KMS-11 (cell line): ENCODE measurements at regions not wholly inside any gene's neighbourhood (a gene's known extent, or its start where the extent isn't known, plus 50 kb on each side); places are given as distances from the start of the nearest gene placed in this dataset.

Experiments used
- H2AFZ ChIP-seq: fragments of 200-600 bp; sonication (generic); 2 replicates; pipeline ENCODE4 v1.6.1; 2016; ENCODE audit warnings: antibody characterized with exemption, mixed run types, low read depth
- H3K27ac ChIP-seq: fragments of 200-600 bp; sonication (generic); 2 replicates; pipeline ENCODE4 v1.6.1; 2016; ENCODE audit warnings: mild to moderate bottlenecking, mixed run types
- H3K27me3 ChIP-seq: fragments of 200-600 bp; sonication (generic); 2 replicates; pipeline ENCODE4 v1.6.1; 2017; ENCODE audit warnings: mild to moderate bottlenecking, low read depth, mixed run types, moderate library complexity; ENCODE audit not compliant: insufficient read depth
- H3K36me3 ChIP-seq: fragments of 200-600 bp; sonication (generic); 2 replicates; pipeline ENCODE4 v1.6.1; 2017; ENCODE audit warnings: mild to moderate bottlenecking, mixed run types; ENCODE audit not compliant: insufficient read depth
- H3K4me1 ChIP-seq: fragments of 200-600 bp; sonication (generic); 2 replicates; pipeline ENCODE4 v1.6.1; 2016; ENCODE audit warnings: mild to moderate bottlenecking, low read depth, mixed run types; ENCODE audit not compliant: poor library complexity, severe bottlenecking
- H3K4me2 ChIP-seq: fragments of 200-600 bp; sonication (generic); 2 replicates; pipeline ENCODE4 v1.7.0; 2016; ENCODE audit warnings: mild to moderate bottlenecking, mixed run types
- H3K4me3 ChIP-seq: fragments of 200-600 bp; sonication (generic); IDR thresholded peaks from 2 replicates; pipeline ENCODE4 v1.6.1; 2017; ENCODE audit warnings: low read depth, low read length, mixed read lengths; ENCODE audit not compliant: insufficient read depth
- H3K79me2 ChIP-seq: fragments of 200-600 bp; sonication (generic); 2 replicates; pipeline ENCODE4 v1.6.1; 2016; ENCODE audit warnings: low read depth, mixed run types; ENCODE audit not compliant: insufficient read depth
- H3K9ac ChIP-seq: fragments of 200-600 bp; sonication (generic); 2 replicates; pipeline ENCODE4 v1.6.1; 2016; ENCODE audit warnings: mild to moderate bottlenecking, mixed run types
- H4K20me1 ChIP-seq: fragments of 200-600 bp; sonication (generic); 2 replicates; pipeline ENCODE4 v1.6.1; 2016; ENCODE audit warnings: mild to moderate bottlenecking, mixed run types; ENCODE audit not compliant: insufficient read depth
- TF ChIP-seq, protein P1 (sequence below): fragments of 200-600 bp; sonication (generic); conservative IDR thresholded peaks from 2 replicates; pipeline ENCODE4 v1.6.1; 2017; ENCODE audit warnings: low read depth, mild to moderate bottlenecking, antibody characterized with exemption, low read length, moderate library complexity, mixed read lengths

DNA sequence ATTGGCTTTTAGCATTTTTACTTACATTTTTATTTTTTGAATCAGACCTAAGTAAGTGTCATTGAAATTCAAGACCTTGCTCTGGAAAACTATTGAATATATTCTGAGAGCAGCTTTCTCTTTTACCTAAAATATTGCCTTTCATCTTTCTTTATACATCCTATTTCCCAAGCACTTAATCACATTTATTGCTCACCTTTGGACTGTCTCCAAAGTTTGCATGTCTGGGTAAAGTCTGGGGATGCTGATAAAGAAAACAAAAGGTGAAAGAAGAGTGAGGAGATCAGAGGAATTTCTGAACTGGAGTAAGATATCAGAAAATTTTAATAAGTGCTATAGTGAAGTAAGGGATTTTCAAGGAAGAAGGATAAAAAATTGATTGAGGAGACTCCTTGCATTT, 308.5 kb upstream of the AADAT start:
- Histone ChIP-seq H3K27me3 (no peaks in the 10 kb centered on the region), H2AFZ (no peak overlapping the region), H3K9ac (no peak overlapping the region), H3K4me3 (no peak overlapping the region), H3K4me1 (no peaks in the 10 kb centered on the region), H3K4me2 (no peak overlapping the region), H4K20me1 (no peaks in the 10 kb centered on the region), H3K79me2 (no peaks in the 10 kb centered on the region), H3K36me3 (no peaks in the 10 kb centered on the region), H3K27ac (no peak overlapping the region)
- TF ChIP-seq, protein P1, sequence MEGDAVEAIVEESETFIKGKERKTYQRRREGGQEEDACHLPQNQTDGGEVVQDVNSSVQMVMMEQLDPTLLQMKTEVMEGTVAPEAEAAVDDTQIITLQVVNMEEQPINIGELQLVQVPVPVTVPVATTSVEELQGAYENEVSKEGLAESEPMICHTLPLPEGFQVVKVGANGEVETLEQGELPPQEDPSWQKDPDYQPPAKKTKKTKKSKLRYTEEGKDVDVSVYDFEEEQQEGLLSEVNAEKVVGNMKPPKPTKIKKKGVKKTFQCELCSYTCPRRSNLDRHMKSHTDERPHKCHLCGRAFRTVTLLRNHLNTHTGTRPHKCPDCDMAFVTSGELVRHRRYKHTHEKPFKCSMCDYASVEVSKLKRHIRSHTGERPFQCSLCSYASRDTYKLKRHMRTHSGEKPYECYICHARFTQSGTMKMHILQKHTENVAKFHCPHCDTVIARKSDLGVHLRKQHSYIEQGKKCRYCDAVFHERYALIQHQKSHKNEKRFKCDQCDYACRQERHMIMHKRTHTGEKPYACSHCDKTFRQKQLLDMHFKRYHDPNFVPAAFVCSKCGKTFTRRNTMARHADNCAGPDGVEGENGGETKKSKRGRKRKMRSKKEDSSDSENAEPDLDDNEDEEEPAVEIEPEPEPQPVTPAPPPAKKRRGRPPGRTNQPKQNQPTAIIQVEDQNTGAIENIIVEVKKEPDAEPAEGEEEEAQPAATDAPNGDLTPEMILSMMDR, result no peak

DNA sequence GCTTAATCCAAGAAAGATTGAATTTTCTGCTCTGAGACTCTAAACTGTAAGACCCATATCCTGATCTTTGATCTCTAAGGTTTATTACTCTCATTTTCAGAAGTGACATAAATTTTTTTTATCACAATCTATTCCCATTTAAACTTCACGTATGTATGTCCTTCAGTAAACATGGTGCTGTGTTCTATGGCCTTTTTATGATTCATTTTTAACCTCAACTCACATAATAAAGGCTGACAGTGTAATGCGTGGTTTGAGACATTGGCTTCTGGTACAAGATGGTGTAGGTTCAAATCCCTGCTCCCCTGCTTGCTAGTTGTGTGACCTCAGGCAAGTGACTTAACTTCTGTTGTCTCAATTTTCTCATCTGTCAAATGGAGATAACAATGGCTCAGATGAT, 306.0 kb upstream of the AADAT start:
- H3K4me2 ChIP-seq, result no peak overlapping the region
- no peak overlapping the region for H3K4me3 ChIP-seq
- H3K4me1 ChIP-seq, result no peaks in the 10 kb centered on the region
- H3K27me3 ChIP-seq, result no peaks in the 10 kb centered on the region
- no peak overlapping the region for H2AFZ ChIP-seq
- no peaks in the 10 kb centered on the region for H4K20me1 ChIP-seq
- TF ChIP-seq, protein P1, result no peak
- H3K27ac ChIP-seq, result no peak overlapping the region
- H3K79me2 ChIP-seq, result no peaks in the 10 kb centered on the region
- no peak overlapping the region for H3K9ac ChIP-seq
- H3K36me3 ChIP-seq, result no peaks in the 10 kb centered on the region

DNA sequence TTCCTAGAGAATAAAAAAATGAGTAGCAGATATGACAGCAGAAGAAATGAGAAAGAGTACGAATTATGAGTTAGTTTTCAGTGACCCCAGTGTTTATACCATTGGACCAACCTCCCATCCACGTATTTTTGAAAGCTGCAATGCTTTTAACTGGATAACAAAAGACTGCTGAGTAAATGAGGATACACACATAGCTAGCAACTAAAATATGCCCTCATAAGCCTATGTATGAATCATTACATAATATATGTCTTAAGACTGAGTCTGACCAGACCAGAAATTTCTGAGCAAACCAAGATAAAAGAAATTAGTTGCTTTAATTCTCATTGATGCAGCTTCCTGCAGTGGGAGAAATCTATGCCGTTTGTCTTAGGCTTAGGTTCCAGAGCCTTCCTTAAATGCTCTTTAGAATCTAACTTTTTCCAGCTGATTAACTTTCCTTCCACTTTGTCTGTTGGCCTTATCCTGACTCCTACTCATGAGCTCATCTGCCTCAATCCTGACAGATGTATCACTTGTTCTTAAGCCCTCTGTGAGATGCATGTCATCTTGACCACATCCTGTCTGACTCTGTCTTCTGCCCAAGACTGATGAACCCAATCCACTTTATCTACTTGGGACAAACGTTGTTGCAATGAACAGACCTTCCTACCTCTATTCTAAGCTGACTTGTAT, 301.4 kb upstream of the AADAT start:
- H3K79me2 ChIP-seq, result no peaks in the 10 kb centered on the region
- no peaks in the 10 kb centered on the region for H4K20me1 ChIP-seq
- H2AFZ ChIP-seq, result no peak overlapping the region
- H3K4me2 ChIP-seq, result no peak overlapping the region
- H3K9ac ChIP-seq, result no peak overlapping the region
- TF ChIP-seq, protein P1, result no peak
- no peaks in the 10 kb centered on the region for H3K27me3 ChIP-seq
- no peaks in the 10 kb centered on the region for H3K36me3 ChIP-seq
- H3K27ac ChIP-seq, result no peak overlapping the region
- H3K4me3 ChIP-seq, result no peak overlapping the region
- H3K4me1 ChIP-seq, result no peaks in the 10 kb centered on the region

DNA sequence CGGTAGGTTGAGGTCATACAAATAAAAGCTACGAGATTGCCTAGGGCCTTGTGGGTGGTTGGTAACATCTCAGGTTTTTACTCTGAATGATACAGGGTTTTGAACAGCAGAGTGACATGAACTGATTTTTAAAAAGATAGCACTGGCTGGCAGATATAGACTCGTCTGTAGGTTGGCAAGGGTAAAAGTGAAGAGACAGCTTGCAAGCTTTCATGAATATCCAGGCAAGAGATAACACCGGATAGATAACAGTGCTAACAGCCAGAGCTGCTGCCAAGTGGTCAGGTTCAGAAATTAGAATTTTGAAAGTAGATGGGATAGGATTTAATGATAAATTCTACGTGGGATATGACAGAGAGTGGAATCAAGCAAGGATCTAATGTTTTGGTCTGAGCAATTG, 299.7 kb upstream of the AADAT start:
- H3K4me1 ChIP-seq, result no peaks in the 10 kb centered on the region
- H3K4me2 ChIP-seq, result no peak overlapping the region
- no peaks in the 10 kb centered on the region for H3K27me3 ChIP-seq
- H3K9ac ChIP-seq, result no peak overlapping the region
- H3K36me3 ChIP-seq, result no peaks in the 10 kb centered on the region
- no peak overlapping the region for H3K4me3 ChIP-seq
- no peak overlapping the region for H3K27ac ChIP-seq
- H3K79me2 ChIP-seq, result no peaks in the 10 kb centered on the region
- H2AFZ ChIP-seq, result no peak overlapping the region
- no peaks in the 10 kb centered on the region for H4K20me1 ChIP-seq
- TF ChIP-seq, protein P1, result no peak
